Renal cortex interstitium (tissue), 11 donors: ENCODE measurements at regions not wholly inside any gene's neighbourhood (a gene's known extent, or its start where the extent isn't known, plus 50 kb on each side); places are given as distances from the start of the nearest gene placed in this dataset.

ENCODE experiments used
- DNase-seq, 11 donors: peaks; one replicate each; pipeline ENCODE4 v3.0.0-alpha.2; 2013; ENCODE audit warnings: low read depth in 9 of 11, low spot score in 4 of 11; ENCODE audit errors: extremely low read depth in 1 of 11

DNA sequence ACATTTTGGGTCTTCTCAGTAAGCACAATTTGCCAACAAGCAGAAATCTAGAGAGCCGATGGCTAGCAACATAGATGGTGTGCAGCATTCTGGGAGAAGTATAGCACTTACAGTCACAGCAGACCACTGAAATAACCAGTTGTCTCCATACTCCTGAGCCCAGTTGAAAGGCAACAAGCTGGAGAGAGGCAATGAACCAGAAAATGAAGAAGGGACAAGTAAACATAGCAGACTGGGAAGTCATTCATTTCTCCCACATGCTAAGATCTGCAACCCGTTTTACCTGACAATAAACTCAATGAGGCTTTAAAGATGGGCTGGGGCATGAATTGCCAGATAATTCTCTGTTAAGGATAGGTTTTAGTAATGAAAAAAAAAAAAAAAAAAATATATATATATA, 575.6 kb upstream of the GRAMD2B start:
- DNase-seq, result no peak

DNA sequence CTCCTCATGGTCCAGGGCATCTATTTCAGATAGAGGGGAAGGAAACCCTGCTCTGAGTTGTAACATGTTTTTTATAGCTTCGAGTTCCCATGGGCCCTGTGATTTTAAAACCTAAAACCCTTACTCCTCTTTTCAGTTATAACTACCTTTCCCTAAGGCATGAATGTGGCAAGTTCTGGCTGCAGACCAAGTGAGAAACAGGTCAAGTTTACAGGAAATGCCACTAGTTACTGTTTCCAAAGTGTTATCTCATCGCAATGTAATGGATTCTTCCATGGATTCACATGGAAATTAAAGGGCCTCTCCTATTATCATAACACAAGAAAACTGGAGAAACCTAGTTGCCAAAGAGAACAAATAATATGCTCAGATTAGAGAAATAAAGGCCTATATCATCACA, 574.5 kb upstream of the GRAMD2B start:
- no peak for DNase-seq

- DNase-seq, result no peak
Observed at GRCh38 chr5:125856949-125857348, 566.3 kb upstream of the GRAMD2B start.

DNA sequence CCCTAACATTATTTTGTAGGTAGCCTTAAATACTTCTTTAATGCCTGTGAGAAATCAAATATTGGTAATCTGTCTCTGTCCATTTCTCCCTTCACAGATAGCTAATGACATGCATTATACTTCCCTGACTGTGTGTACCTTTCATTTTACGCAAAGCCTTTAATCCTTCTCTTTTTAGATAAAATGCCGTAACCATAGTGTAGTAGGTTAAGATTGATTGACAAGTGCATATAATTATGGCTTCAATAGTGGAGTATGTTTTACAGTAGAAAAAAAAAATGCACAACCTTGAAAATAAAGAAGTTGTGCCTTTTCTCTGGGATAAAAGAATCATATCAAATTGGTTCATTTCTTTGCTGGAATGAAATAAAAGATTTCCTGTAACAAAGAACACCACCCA, 559.6 kb upstream of the GRAMD2B start:
- DNase-seq, result no peak

DNA sequence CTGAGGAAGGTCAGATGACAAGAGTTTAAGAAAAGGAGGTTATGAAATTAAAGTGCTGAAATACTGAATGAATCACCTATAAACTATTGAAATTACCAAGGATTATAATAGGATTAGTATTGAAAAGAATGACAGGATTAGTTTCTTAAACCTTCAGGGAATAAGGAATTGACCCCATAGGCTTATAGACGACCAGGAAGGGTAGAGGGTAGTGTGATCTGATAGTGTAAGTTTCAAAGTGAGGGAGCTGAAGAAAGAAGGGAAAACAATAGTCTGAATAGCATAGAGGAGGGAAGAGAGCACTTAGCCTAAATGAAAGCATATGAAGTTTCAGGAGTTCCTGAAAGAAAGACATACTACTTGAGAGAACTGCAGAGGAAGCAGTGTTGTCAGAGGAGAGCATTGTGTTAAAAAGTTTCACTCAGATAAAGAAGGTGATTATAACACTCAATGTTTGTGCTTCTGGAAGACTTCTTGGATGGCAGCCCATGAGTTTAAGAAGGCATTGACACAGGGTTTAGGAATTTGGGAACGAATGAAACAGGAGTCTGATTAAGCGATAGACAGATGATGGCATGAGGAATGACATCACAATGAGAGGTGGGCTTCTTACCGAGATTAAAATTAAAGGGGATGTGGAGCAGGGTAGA, 557.9 kb upstream of the GRAMD2B start:
- DNase-seq, result no peak

- DNase-seq, result no peak
Observed at GRCh38 chr5:125868036-125868435, 555.2 kb upstream of the GRAMD2B start.

- no peak for DNase-seq
Observed at GRCh38 chr5:125870256-125870655, 553.0 kb upstream of the GRAMD2B start.

DNA sequence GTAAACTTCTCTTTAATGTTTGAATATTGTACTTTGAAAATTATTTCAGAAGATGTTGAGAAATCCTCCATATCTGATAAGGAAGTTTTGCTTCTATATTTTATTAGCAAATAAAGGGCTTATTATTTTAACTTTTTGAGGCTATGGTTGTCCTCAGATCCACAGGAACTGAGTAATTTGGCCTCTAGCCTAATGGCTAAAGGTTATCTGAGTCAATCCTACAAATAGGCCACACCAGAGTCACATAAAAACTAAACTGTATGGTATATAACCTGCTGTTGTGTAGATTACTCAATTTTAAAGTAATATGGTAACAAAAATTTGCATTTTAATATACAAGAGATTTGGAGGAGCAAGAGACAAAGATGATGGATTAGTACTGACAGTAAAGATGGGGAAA, 549.2 kb upstream of the GRAMD2B start:
- no peak for DNase-seq

DNA sequence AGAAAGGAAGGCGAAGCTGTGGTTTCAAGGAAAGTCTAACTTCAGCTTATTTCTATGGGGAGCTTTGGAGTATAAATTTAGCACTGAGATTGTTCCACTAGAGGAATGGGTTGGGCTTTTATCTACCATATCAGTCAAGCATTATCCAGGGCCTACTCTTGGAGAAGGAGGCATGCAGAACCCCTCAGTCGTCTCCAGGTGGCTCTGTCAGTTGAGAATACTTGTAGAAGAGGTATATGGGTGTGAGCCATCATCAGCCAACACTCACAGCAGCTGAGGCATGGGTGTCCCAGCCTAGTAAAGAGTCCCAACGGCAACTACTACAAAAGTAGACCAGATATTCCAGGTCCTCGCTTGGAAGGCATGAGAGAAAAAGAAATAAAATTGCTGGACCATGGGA, 548.5 kb upstream of the GRAMD2B start:
- no peak for DNase-seq

DNA sequence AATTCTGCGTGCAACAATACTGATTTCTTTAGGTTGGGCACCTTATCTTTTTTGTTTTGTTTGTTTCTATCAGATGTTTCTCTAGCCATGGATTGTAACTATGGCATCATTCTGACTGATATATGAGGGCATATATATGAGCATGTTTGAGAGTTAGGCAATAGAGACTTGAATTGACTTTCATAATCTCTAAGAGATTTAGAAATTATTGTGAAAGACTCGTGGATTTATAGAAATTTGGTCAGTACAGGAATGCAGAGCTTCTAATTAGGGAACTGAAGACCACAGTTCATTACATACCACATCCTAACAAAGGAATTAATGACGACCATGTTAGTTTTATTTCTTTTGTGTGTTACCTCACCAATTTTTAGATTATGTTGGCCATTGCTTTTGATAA, 546.0 kb upstream of the GRAMD2B start:
- no peak for DNase-seq

DNA sequence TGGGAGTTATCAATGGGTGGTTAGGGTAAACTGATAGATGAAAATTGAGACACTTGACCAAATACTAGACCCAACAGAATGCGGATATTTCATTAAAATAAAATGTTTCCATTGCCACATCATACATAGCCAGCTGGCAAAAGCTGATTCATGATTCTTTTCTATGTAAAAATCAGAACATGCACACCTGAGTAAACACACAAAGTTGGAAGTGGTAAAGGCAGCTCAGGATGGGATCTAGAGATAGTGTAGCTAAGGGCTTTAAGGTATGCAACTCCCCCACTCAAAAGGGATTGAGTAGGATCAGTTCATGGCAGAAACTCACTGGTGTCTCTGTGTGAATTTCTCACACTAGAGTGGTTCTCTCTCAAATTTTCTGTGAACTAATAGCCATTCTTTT, 541.1 kb upstream of the GRAMD2B start:
- DNase-seq, result no peak

GRCh38 chr5:125883223-125883622, 540.0 kb upstream of the GRAMD2B start:
- no peak for DNase-seq

DNA sequence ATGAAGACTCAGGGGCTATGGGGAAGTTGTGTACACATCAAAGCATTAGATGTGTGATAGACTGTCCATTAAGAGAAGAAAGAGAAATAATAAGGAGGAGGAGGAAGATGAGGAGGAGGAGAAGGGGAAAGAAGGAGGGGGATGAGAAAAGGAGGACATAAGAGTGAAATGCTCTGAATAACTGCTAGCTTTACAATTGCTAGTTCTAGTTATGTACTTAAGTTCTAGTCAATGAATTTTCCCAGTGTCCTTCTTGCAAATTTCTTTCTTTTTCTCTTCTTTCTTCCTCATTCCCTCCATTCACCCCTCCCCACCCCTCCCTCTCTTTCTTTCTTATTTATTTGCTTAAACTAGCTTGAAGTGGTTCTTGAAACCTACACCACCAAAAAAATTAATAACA, 534.9 kb upstream of the GRAMD2B start:
- no peak for DNase-seq

DNA sequence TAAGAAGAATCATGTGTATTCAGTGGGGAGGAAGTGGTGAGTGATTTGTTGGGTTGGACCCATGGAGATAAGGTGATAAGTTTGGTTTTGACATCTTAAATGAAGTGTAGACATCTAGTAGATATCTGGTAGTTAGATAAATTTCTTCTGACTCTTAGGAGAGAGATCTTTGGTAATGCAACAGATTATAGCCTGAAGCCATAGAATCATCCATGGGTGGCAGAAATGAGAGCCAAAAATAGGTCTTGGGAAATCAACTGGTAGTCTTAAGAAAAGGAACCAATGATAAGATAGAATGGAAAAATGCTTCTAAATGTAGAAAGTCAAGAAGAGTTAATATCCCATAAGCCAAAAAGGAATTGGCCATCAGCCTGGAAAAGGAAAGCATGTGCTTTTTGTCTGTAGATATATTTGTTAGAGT, 532.7 kb upstream of the GRAMD2B start:
- peak in 3 of 11 donors; percentile 5 to 20 (median 17) for DNase-seq

DNA sequence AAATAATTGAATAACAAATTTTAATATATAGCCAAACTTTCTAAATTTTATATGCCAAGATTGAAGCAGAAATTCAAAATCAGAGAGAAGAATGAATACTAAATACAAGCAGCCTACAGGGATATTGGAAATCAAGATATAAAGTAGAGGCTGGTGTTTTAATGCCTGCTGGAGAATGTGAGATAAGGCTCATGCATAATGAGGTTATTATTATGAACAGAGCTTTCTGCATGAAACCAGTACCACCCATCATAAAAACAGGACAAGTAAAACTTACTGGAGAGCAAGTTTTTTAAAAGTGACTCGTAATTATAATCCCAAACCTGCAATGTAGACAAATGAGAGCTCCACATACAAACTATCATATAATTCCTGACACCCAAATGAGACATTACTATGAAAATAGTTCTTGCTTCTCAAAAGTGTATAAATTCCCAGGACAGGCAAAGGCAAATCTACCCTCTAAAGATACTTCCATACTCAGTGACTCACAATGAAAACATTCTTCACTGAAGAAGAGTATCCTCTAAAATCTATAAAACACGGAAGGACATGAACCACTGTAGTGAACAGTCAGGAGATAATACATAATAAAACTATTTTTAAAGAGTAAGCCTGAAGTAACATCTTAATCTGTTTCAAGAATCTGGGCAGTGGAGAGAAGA, 532.0 kb upstream of the GRAMD2B start:
- no peak for DNase-seq

DNA sequence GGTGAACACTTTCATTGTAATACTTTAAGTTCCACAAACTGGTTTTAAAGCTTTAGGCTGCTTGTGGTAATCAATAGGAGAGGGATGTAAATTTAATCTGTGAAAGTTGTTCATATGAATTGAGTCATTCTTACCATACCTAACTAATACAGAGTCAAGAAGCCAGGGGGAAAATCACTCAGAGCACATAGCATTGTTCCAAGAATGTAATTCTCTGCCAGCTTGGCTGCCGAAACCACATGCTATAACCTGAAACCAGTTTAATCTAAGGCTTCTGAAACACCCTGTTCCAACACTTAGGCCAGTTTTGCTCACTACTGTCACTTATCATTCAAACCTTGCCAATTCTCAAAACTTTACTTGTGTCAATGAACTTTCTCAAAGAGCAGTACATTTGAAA, 528.8 kb upstream of the GRAMD2B start:
- no peak for DNase-seq

- no peak for DNase-seq
Observed at GRCh38 chr5:125896368-125896767, 526.8 kb upstream of the GRAMD2B start.

- DNase-seq, result no peak
Observed at GRCh38 chr5:125897089-125897488, 526.1 kb upstream of the GRAMD2B start.

GRCh38 chr5:125898851-125899405, 524.3 kb upstream of the GRAMD2B start:
- no peak for DNase-seq

- DNase-seq, result no peak
Observed at GRCh38 chr5:125912028-125912427, 511.2 kb upstream of the GRAMD2B start.

- DNase-seq, result no peak
Observed at GRCh38 chr5:125913200-125913599, 510.0 kb upstream of the GRAMD2B start.
